ENCODE measurements at regions not wholly inside any gene's neighbourhood (a gene's known extent, or its start where the extent isn't known, plus 50 kb on each side); places are given as distances from the start of the nearest gene placed in this dataset.
"Not testable (repeated sequence)": the region's sequence is repeated elsewhere in the genome, so short reads cannot be mapped to it uniquely, and the experiment has no call there.

- DNase-seq = no peak
Measured at GRCh38 chr5:152106571-152106970, 181.9 kb upstream of the GLRA1 start.

GRCh38 chr5:152105085-152105484, 180.4 kb upstream of the GLRA1 start:
- DNase-seq = no peak

GRCh38 chr5:152104211-152104610, 179.6 kb upstream of the GLRA1 start:
- no peak for DNase-seq

- DNase-seq = not testable (repeated sequence)
Measured at GRCh38 chr5:152102908-152103307, 178.3 kb upstream of the GLRA1 start.

GRCh38 chr5:152102057-152102456, 177.4 kb upstream of the GLRA1 start:
- no peak for DNase-seq

GRCh38 chr5:152100462-152100861, 175.8 kb upstream of the GLRA1 start:
- DNase-seq = no peak

GRCh38 chr5:152097128-152097527, 172.5 kb upstream of the GLRA1 start:
- DNase-seq = no peak

- no peak for DNase-seq
Measured at GRCh38 chr5:152094716-152095115, 170.1 kb upstream of the GLRA1 start.

- no peak for DNase-seq
Measured at GRCh38 chr5:152094060-152094459, 169.4 kb upstream of the GLRA1 start.

GRCh38 chr5:152092580-152092979, 167.9 kb upstream of the GLRA1 start:
- no peak for DNase-seq

- DNase-seq = no peak
Measured at GRCh38 chr5:152089644-152090043, 165.0 kb upstream of the GLRA1 start.

- no peak for DNase-seq
Measured at GRCh38 chr5:152086668-152087067, 162.0 kb upstream of the GLRA1 start.

GRCh38 chr5:152084476-152084875, 159.8 kb upstream of the GLRA1 start:
- DNase-seq = no peak

GRCh38 chr5:152083231-152083630, 158.6 kb upstream of the GLRA1 start:
- no peak for DNase-seq

GRCh38 chr5:152072091-152072490, 147.4 kb upstream of the GLRA1 start:
- no peak for DNase-seq

GRCh38 chr5:152070591-152070990, 145.9 kb upstream of the GLRA1 start:
- DNase-seq = no peak

GRCh38 chr5:152066784-152067183, 142.1 kb upstream of the GLRA1 start:
- DNase-seq = no peak

GRCh38 chr5:152063004-152063403, 138.4 kb upstream of the GLRA1 start:
- no peak for DNase-seq

GRCh38 chr5:152061095-152061494, 136.4 kb upstream of the GLRA1 start:
- DNase-seq = no peak

GRCh38 chr5:152058267-152058666, 133.6 kb upstream of the GLRA1 start:
- DNase-seq = no peak

GRCh38 chr5:152056931-152057330, 132.3 kb upstream of the GLRA1 start:
- no peak for DNase-seq

- DNase-seq = no peak
Measured at GRCh38 chr5:152052470-152052869, 127.8 kb upstream of the GLRA1 start.

GRCh38 chr5:152051499-152052454, 127.1 kb upstream of the GLRA1 start:
- DNase-seq = no peak

GRCh38 chr5:152046361-152046760, 121.7 kb upstream of the GLRA1 start:
- no peak for DNase-seq

GRCh38 chr5:152038856-152039255, 114.2 kb upstream of the GLRA1 start:
- not testable (repeated sequence) for DNase-seq
